OCI-LY7 (cell line): ENCODE measurements at regions not wholly inside any gene's neighbourhood (a gene's known extent, or its start where the extent isn't known, plus 50 kb on each side); places are given as distances from the start of the nearest gene placed in this dataset.

ENCODE experiments used
- BruUV-seq: library from RNA; stranded (reverse); fragments of 400-500 nt; replicated peaks from 2 replicates; lab custom pipeline; 2021; lab: Mats Ljungman, UMichigan
- CTCF ChIA-PET: fragments of 300-600 bp; sonication (Branson Sonifier 250); formaldehyde crosslinking; loops from one replicate; lab custom pipeline; 2022; ENCODE audit warnings: antibody characterized with exemption; ENCODE audit not compliant: unreplicated experiment; lab: Charles Lee
- POLR2A ChIA-PET: fragments of 300-600 bp; sonication (Branson Sonifier 250); formaldehyde crosslinking; loops from one replicate; lab custom pipeline; 2022; ENCODE audit warnings: antibody characterized with exemption; lab: Charles Lee
- DNase-seq: peaks from one replicate; pipeline ENCODE4 v3.0.0-alpha.2; 2015; ENCODE audit warnings: low spot score
- H2AFZ ChIP-seq: fragments of 200-600 bp; sonication (generic), shearing (Covaris generic); 2 replicates; pipeline ENCODE4 v1.6.1; 2014; ENCODE audit warnings: mild to moderate bottlenecking, antibody characterized with exemption, low read length, moderate library complexity
- H3K27ac ChIP-seq: fragments of 200-600 bp; sonication (generic); 2 replicates; pipeline ENCODE4 v1.5.1; 2014; ENCODE audit warnings: mixed run types, low read depth, mild to moderate bottlenecking, moderate library complexity, low read length, inconsistent platforms; ENCODE audit not compliant: poor library complexity, severe bottlenecking
- H3K36me3 ChIP-seq: fragments of 200-600 bp; sonication (generic); 2 replicates; pipeline ENCODE4 v1.6.1; 2014; ENCODE audit warnings: mild to moderate bottlenecking, antibody characterized with exemption, low read length, moderate library complexity, mixed read lengths; ENCODE audit not compliant: insufficient read depth
- H3K4me1 ChIP-seq: fragments of 200-600 bp; sonication (generic); 2 replicates; pipeline ENCODE4 v1.5.1; 2014; ENCODE audit warnings: mild to moderate bottlenecking, low read length; ENCODE audit not compliant: insufficient read depth, poor library complexity, severe bottlenecking
- H3K4me2 ChIP-seq: fragments of 200-600 bp; sonication (generic); 2 replicates; pipeline ENCODE4 v1.6.1; 2014; ENCODE audit warnings: mild to moderate bottlenecking, low read length
- H3K4me3 ChIP-seq: fragments of 200-600 bp; sonication (generic); 2 replicates; pipeline ENCODE4 v1.5.1; 2014; ENCODE audit warnings: mild to moderate bottlenecking, low read depth, low read length; ENCODE audit not compliant: poor library complexity, severe bottlenecking
- H3K79me2 ChIP-seq: fragments of 200-600 bp; sonication (generic); 2 replicates; pipeline ENCODE4 v1.6.1; 2016; ENCODE audit warnings: low read depth, mild to moderate bottlenecking, low read length, moderate library complexity, mixed read lengths; ENCODE audit not compliant: insufficient read depth
- H3K9me2 ChIP-seq: fragments of 200-600 bp; sonication (generic); 2 replicates; pipeline ENCODE4 v1.6.1; 2016; ENCODE audit warnings: mild to moderate bottlenecking, low read length, mixed read lengths; ENCODE audit not compliant: insufficient read depth
- H3K9me3 ChIP-seq: fragments of 200-600 bp; sonication (generic); 2 replicates; pipeline ENCODE4 v1.6.1; 2014; ENCODE audit warnings: mild to moderate bottlenecking, mixed run types, low read length, mixed read lengths
- H4K20me1 ChIP-seq: fragments of 200-600 bp; sonication (generic); 2 replicates; pipeline ENCODE4 v1.6.1; 2014; ENCODE audit warnings: mild to moderate bottlenecking, antibody characterized with exemption, low read length, moderate library complexity, mixed read lengths; ENCODE audit not compliant: insufficient read depth
- EZH2phosphoT487 ChIP-seq: fragments of 200-600 bp; sonication (generic); IDR thresholded peaks from 2 replicates; pipeline ENCODE4 v1.6.1; 2018; ENCODE audit warnings: low read depth, borderline replicate concordance, mild to moderate bottlenecking, mixed run types, antibody characterized with exemption, low read length, moderate library complexity, mixed read lengths
- intact Hi-C: fragments of 100-400 bp; cut with micrococcal nuclease; formaldehyde crosslinking; loops from one replicate; pipeline ENCODE4 v1.10.0; 2022; ENCODE audit not compliant: unreplicated experiment
- TF ChIP-seq, protein P1 (sequence below): fragments of 200-600 bp; sonication (generic); conservative IDR thresholded peaks from 2 replicates; pipeline ENCODE4 v1.5.1; 2014; ENCODE audit warnings: mild to moderate bottlenecking, antibody characterized with exemption, low read length, moderate library complexity, mixed read lengths

DNA sequence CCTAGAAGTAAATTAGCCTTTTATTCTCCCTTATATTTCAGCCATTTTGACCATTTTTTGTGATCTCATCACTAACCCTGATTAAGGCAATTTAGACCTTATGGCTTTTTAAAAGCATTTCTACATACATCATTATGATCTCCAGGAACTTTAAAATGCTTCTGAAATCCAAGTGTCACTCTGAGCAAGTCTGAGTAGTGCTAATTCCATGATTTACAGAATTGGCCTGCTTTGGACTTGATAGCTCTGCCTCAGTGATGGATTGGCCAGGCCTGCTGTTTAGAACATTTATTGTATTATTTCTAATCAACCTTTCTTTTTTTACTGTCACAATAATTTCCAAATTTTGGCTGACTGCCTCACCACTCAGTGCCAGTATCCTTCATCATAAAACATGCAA is 116.4 kb downstream of the KCNA4 start:
- H3K79me2 ChIP-seq = no peaks in the 10 kb centered on the region
- CTCF ChIA-PET = no interaction called here
- H3K36me3 ChIP-seq = no peaks in the 10 kb centered on the region
- intact Hi-C loops = no loop called here
- no peak overlapping the region for H3K4me3 ChIP-seq
- no peak for TF ChIP-seq EZH2phosphoT487
- TF ChIP-seq, protein P1, sequence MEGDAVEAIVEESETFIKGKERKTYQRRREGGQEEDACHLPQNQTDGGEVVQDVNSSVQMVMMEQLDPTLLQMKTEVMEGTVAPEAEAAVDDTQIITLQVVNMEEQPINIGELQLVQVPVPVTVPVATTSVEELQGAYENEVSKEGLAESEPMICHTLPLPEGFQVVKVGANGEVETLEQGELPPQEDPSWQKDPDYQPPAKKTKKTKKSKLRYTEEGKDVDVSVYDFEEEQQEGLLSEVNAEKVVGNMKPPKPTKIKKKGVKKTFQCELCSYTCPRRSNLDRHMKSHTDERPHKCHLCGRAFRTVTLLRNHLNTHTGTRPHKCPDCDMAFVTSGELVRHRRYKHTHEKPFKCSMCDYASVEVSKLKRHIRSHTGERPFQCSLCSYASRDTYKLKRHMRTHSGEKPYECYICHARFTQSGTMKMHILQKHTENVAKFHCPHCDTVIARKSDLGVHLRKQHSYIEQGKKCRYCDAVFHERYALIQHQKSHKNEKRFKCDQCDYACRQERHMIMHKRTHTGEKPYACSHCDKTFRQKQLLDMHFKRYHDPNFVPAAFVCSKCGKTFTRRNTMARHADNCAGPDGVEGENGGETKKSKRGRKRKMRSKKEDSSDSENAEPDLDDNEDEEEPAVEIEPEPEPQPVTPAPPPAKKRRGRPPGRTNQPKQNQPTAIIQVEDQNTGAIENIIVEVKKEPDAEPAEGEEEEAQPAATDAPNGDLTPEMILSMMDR = no peak
- H4K20me1 ChIP-seq = no peaks in the 10 kb centered on the region
- no peaks in the 10 kb centered on the region for H3K9me2 ChIP-seq
- no peak overlapping the region for H3K4me2 ChIP-seq
- no peak overlapping the region for H2AFZ ChIP-seq
- H3K9me3 ChIP-seq = no peaks in the 10 kb centered on the region
- H3K27ac ChIP-seq = no peak overlapping the region
- POLR2A ChIA-PET = no interaction called here
- DNase-seq = no peak
- no TSS peak for BruUV-seq
- no peaks in the 10 kb centered on the region for H3K4me1 ChIP-seq

DNA sequence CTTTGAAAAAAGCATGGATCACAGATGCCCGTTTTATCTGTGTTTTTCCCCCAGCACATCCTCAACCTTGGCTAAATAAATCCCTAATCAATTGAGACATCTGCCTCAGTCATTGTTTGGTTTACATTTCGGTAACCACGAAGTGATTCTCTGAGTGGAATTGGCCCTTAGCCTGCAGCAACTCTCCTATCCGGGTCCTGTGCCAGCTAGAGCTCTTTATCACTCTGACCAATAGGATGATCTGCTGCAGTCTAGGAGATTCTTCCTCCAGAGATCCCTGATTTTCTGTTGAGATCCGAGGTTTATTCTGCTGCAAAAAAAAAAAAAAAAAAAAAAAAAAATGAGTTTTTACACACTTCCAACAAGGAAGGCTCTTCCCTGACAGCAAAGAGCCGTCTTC is 137.3 kb downstream of the KCNA4 start:
- BruUV-seq = no TSS peak
- intact Hi-C loops = no loop called here
- no peaks in the 10 kb centered on the region for H3K36me3 ChIP-seq
- no peaks in the 10 kb centered on the region for H3K9me2 ChIP-seq
- no peak overlapping the region for H3K27ac ChIP-seq
- H3K9me3 ChIP-seq = peaks cover 9% of the 10 kb centered on the region
- no peaks in the 10 kb centered on the region for H4K20me1 ChIP-seq
- TF ChIP-seq EZH2phosphoT487 = no peak
- no peak overlapping the region for H2AFZ ChIP-seq
- ChIA-PET POLR2A (interaction anchor here (0.6 to 1.2 kb wide), 4 partner anchors 22 to 624 kb away, joined by 3 to 4 read pairs (median 4); no protein-coding TSS in a partner anchor), CTCF (no interaction called here)
- no peaks in the 10 kb centered on the region for H3K4me1 ChIP-seq
- no peaks in the 10 kb centered on the region for H3K79me2 ChIP-seq
- H3K4me3 ChIP-seq = no peak overlapping the region
- DNase-seq = no peak
- H3K4me2 ChIP-seq = no peak overlapping the region

DNA sequence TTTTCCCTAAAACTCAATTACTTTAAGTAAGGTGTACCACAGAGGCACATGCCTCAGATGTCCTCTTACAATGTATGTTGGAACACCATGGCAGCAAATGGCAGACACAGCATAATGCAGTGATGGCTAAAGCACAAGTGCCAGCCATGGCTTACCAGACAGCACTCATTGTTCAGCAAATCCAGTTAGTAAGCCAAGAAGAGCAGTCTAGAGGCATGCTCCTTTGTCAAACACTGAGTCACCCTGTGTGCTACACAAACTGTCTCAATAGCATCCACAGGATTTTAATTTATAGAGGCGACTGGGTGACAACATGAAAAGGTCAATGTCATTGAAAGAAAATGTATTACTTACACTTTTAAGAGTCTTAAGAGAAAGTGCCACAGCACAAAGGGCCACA is 140.6 kb downstream of the KCNA4 start:
- BruUV-seq = no TSS peak
- no peak for DNase-seq
- no peaks in the 10 kb centered on the region for H3K4me1 ChIP-seq
- no peak for TF ChIP-seq EZH2phosphoT487
- TF ChIP-seq, protein P1 = no peak
- H3K79me2 ChIP-seq = no peaks in the 10 kb centered on the region
- no peaks in the 10 kb centered on the region for H3K9me2 ChIP-seq
- H3K4me3 ChIP-seq = no peak overlapping the region
- H3K27ac ChIP-seq = no peak overlapping the region
- H3K9me3 ChIP-seq = no peaks in the 10 kb centered on the region
- no peaks in the 10 kb centered on the region for H3K36me3 ChIP-seq
- H2AFZ ChIP-seq = no peak overlapping the region
- POLR2A ChIA-PET = no interaction called here
- CTCF ChIA-PET = no interaction called here
- H3K4me2 ChIP-seq = no peak overlapping the region
- intact Hi-C loops = no loop called here
- no peaks in the 10 kb centered on the region for H4K20me1 ChIP-seq
